Loucy (cell line): ENCODE measurements at regions not wholly inside any gene's neighbourhood (a gene's known extent, or its start where the extent isn't known, plus 50 kb on each side); places are given as distances from the start of the nearest gene placed in this dataset.

Experiments
- H2AFZ ChIP-seq: fragments of 200-600 bp; sonication (generic); 2 replicates; pipeline ENCODE4 v1.6.0; 2016; ENCODE audit warnings: antibody characterized with exemption, mild to moderate bottlenecking, low read length, moderate library complexity
- H3F3A ChIP-seq: fragments of 200-600 bp; 2 replicates; pipeline ENCODE4 v1.6.0; 2016; ENCODE audit warnings: antibody characterized with exemption, low read depth, mild to moderate bottlenecking
- H3K27me3 ChIP-seq: fragments of 200-600 bp; sonication (generic); 2 replicates; pipeline ENCODE4 v1.6.1; 2014; ENCODE audit warnings: low read length, mild to moderate bottlenecking; ENCODE audit not compliant: insufficient read depth, poor library complexity, severe bottlenecking
- H3K36me3 ChIP-seq: fragments of 200-600 bp; sonication (generic); 2 replicates; pipeline ENCODE4 v1.6.1; 2016; ENCODE audit warnings: low read length; ENCODE audit not compliant: insufficient read depth
- H3K4me1 ChIP-seq: fragments of 200-600 bp; sonication (generic); 2 replicates; pipeline ENCODE4 v1.5.1; 2014; ENCODE audit warnings: low read length, mild to moderate bottlenecking; ENCODE audit not compliant: insufficient read depth, poor library complexity, severe bottlenecking
- H3K4me2 ChIP-seq: fragments of 200-600 bp; sonication (generic); 2 replicates; pipeline ENCODE4 v1.6.0; 2014; ENCODE audit warnings: antibody characterized with exemption, low read length, low read depth, mild to moderate bottlenecking; ENCODE audit not compliant: poor library complexity, severe bottlenecking
- H3K4me3 ChIP-seq: fragments of 200-600 bp; sonication (generic); 2 replicates; pipeline ENCODE4 v1.5.1; 2014; ENCODE audit warnings: low read length, mild to moderate bottlenecking, mixed read lengths; ENCODE audit not compliant: poor library complexity, severe bottlenecking
- H3K79me2 ChIP-seq: fragments of 200-600 bp; sonication (generic); 2 replicates; pipeline ENCODE4 v1.6.1; 2014; ENCODE audit warnings: low read length; ENCODE audit not compliant: insufficient read depth
- H3K9ac ChIP-seq: fragments of 200-600 bp; sonication (generic); 2 replicates; pipeline ENCODE4 v1.6.0; 2014; ENCODE audit warnings: mild to moderate bottlenecking, low read depth, low read length, moderate library complexity; ENCODE audit not compliant: poor library complexity, severe bottlenecking
- H3K9me2 ChIP-seq: fragments of 200-600 bp; sonication (generic); replicated peaks from 2 replicates; pipeline ENCODE4 v1.6.1; 2016; ENCODE audit warnings: low read depth, low read length, mixed read lengths
- H3K9me3 ChIP-seq: fragments of 200-600 bp; sonication (generic); 2 replicates; pipeline ENCODE4 v1.6.1; 2014; ENCODE audit warnings: mild to moderate bottlenecking, antibody characterized with exemption, low read length, low read depth; ENCODE audit not compliant: insufficient read depth
- H4K20me1 ChIP-seq: fragments of 200-600 bp; sonication (generic); 2 replicates; pipeline ENCODE4 v1.6.0; 2014; ENCODE audit warnings: antibody characterized with exemption, low read length, mild to moderate bottlenecking; ENCODE audit not compliant: insufficient read depth, poor library complexity, severe bottlenecking
- EZH2phosphoT487 ChIP-seq: fragments of 200-600 bp; IDR thresholded peaks from 2 replicates; pipeline ENCODE4 v1.6.1; 2018; ENCODE audit warnings: antibody characterized with exemption, mild to moderate bottlenecking, moderate library complexity, borderline replicate concordance
- TF ChIP-seq, protein P1 (sequence below): fragments of 200-600 bp; sonication (generic); conservative IDR thresholded peaks from 2 replicates; pipeline ENCODE4 v1.5.1; 2014; ENCODE audit warnings: mild to moderate bottlenecking, antibody characterized with exemption, low read length

DNA sequence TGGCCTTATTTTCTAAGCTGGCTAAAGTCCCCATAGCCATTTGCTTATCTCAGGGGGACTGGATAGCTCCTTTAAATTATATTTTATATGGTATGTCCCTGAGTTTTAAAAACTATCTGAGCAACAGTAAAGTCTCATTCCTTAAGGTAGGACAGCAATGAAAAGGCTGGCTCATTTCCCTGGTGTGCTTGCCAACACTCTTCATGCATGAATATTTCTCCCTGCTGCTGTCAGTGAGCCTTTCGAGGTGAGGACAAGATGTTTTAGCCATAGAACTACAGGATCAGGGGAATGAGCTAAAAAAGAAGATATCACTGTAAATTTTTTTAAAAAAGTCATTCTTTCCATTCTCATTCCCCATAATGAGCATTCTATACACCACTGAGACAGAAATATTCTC lies 427.3 kb upstream of the FAM241A start:
- TF ChIP-seq, protein P1, sequence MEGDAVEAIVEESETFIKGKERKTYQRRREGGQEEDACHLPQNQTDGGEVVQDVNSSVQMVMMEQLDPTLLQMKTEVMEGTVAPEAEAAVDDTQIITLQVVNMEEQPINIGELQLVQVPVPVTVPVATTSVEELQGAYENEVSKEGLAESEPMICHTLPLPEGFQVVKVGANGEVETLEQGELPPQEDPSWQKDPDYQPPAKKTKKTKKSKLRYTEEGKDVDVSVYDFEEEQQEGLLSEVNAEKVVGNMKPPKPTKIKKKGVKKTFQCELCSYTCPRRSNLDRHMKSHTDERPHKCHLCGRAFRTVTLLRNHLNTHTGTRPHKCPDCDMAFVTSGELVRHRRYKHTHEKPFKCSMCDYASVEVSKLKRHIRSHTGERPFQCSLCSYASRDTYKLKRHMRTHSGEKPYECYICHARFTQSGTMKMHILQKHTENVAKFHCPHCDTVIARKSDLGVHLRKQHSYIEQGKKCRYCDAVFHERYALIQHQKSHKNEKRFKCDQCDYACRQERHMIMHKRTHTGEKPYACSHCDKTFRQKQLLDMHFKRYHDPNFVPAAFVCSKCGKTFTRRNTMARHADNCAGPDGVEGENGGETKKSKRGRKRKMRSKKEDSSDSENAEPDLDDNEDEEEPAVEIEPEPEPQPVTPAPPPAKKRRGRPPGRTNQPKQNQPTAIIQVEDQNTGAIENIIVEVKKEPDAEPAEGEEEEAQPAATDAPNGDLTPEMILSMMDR, result no peak
- TF ChIP-seq EZH2phosphoT487, result no peak
- no peak overlapping the region for H3K9ac ChIP-seq
- H3K4me2 ChIP-seq, result no peak overlapping the region
- H4K20me1 ChIP-seq, result no peaks in the 10 kb centered on the region
- H2AFZ ChIP-seq, result no peak overlapping the region
- no peaks in the 10 kb centered on the region for H3K4me1 ChIP-seq
- no peaks in the 10 kb centered on the region for H3K79me2 ChIP-seq
- H3K9me3 ChIP-seq, result no peaks in the 10 kb centered on the region
- no peaks in the 10 kb centered on the region for H3F3A ChIP-seq
- no peaks in the 10 kb centered on the region for H3K9me2 ChIP-seq
- H3K27me3 ChIP-seq, result no peaks in the 10 kb centered on the region
- no peaks in the 10 kb centered on the region for H3K36me3 ChIP-seq
- no peak overlapping the region for H3K4me3 ChIP-seq

DNA sequence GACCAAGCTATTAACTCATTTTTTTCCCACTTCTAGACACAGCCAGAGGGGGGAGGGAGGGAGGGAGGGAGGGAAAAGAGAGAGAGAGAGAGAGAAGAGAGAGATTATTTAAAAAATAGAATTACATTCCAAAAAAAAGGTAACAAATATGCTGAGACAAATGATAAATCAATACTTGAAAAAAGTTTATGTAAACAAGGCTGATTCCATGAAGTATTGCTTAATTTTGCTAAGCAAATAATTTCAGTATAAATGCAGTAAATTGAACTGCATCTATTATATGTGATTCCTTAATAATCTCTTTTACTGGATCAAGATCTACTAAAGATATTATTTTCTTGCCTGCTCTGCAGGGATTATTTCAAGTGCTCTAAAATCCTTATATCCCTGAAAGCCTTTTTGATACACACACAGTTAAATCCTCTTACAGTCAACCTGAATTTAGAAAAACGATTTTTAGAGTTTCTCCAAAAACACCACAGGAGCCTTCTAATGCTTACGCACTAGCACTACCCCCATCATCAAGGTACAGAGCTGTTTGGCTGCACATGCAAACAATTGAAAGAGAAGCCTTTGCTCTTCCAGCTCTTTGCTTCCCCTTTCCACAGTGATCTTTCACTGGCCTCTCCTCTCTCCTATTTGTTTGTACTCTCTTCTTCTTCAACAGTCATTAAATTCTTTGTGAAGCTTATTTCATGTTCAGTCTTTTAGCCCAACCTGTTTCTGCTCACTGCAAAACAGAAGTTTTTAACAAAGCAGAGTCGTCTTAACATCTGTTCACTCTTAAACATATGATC lies 426.3 kb upstream of the FAM241A start:
- no peaks in the 10 kb centered on the region for H3K79me2 ChIP-seq

DNA sequence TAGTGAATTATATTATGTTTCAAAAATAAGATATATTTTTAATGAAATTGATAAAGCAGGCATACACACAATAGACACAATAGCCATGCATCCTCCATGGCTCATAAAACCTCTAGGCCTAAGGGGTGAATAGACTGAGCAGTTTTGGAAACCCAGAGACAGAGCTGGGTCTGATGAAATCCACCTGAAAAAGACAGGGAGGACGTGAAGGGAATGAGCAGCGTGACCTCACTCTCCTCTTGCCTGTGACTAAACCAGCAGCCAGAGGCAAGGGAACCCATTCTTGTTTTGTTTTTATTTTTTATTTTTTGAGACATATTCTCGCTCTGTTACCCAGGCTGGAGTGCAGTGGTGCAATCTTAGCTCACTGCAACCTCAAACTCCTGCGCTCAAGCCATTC lies 424.4 kb upstream of the FAM241A start:
- Histone ChIP-seq H3K4me2 (no peak overlapping the region), H3K27me3 (no peaks in the 10 kb centered on the region), H3K79me2 (no peaks in the 10 kb centered on the region), H2AFZ (no peak overlapping the region), H4K20me1 (no peaks in the 10 kb centered on the region), H3K4me3 (no peak overlapping the region), H3K4me1 (no peaks in the 10 kb centered on the region), H3K9ac (no peak overlapping the region), H3K36me3 (no peaks in the 10 kb centered on the region), H3F3A (no peaks in the 10 kb centered on the region), H3K9me3 (no peaks in the 10 kb centered on the region), H3K9me2 (no peaks in the 10 kb centered on the region)
- TF ChIP-seq, protein P1, result no peak
- no peak for TF ChIP-seq EZH2phosphoT487

More for the DNA sequence above, 426.3 kb upstream of the FAM241A start:
- H3K4me3 ChIP-seq, result no peak overlapping the region
- no peaks in the 10 kb centered on the region for H3K36me3 ChIP-seq
- no peaks in the 10 kb centered on the region for H3K27me3 ChIP-seq
- H3K4me2 ChIP-seq, result no peak overlapping the region
- H4K20me1 ChIP-seq, result no peaks in the 10 kb centered on the region
- no peaks in the 10 kb centered on the region for H3F3A ChIP-seq
- H2AFZ ChIP-seq, result no peak overlapping the region
- no peak overlapping the region for H3K9ac ChIP-seq
- no peaks in the 10 kb centered on the region for H3K4me1 ChIP-seq
- no peaks in the 10 kb centered on the region for H3K9me3 ChIP-seq
- TF ChIP-seq, protein P1, result no peak
- no peak for TF ChIP-seq EZH2phosphoT487
- H3K9me2 ChIP-seq, result no peaks in the 10 kb centered on the region
